ENCODE measurements at regions not wholly inside any gene's neighbourhood (a gene's known extent, or its start where the extent isn't known, plus 50 kb on each side); places are given as distances from the start of the nearest gene placed in this dataset.

- TF ChIP-seq EGR1 (IDR thresholded peaks at IDR 0.05; ENCODE audit: borderline replicate concordance, low read depth, low read length) (no peak), NANOG (IDR thresholded peaks at IDR 0.05; ENCODE audit: insufficient read depth, low read depth, low read length, poor library complexity, severe bottlenecking) (no peak), RNF2 (IDR thresholded peaks at IDR 0.05; ENCODE audit: borderline replicate concordance, low read depth, low read length, missing control alignments, poor library complexity, severe bottlenecking) (no peak), PHF8 (conservative IDR thresholded peaks at IDR 0.05; ENCODE audit: low read depth, low read length) (no peak), ATF3 (IDR thresholded peaks at IDR 0.05; ENCODE audit: insufficient read depth, low read depth, low read length) (no peak), SP1 (IDR thresholded peaks at IDR 0.05; ENCODE audit: low read depth, low read length) (no peak), CBX8 (IDR thresholded peaks at IDR 0.05; ENCODE audit: borderline replicate concordance, low read depth, low read length) (no peak), ASH2L (IDR thresholded peaks at IDR 0.05; ENCODE audit: low read length) (no peak)
Measured at GRCh38 chr4:59825104-59825503, 1375.0 kb upstream of the ADGRL3 start (continued).
